ENCODE measurements at regions not wholly inside any gene's neighbourhood (a gene's known extent, or its start where the extent isn't known, plus 50 kb on each side); places are given as distances from the start of the nearest gene placed in this dataset.

- WGBS (ENCODE audit: low lambda C conversion rate, missing lambda C conversion rate) = 73% methylated on average over 7 of the region's 7 CpGs
- no peaks in the 10 kb centered on the region for H3K4me1 ChIP-seq (ENCODE audit: insufficient read depth)
- no peaks in the 10 kb centered on the region for H4K20me1 ChIP-seq (ENCODE audit: insufficient read depth, poor library complexity, severe bottlenecking)
- no peak overlapping the region for H2AFZ ChIP-seq
- TF ChIP-seq EZH2phosphoT487 (IDR thresholded peaks at IDR 0.05; ENCODE audit: low read depth, severe bottlenecking, unreplicated experiment) (no peak), CTCF (IDR thresholded peaks at IDR 0.05; ENCODE audit: poor library complexity) (no peak), EZH2 (IDR thresholded peaks at IDR 0.05; ENCODE audit: borderline replicate concordance) (no peak)
- no peaks in the 10 kb centered on the region for H3K79me2 ChIP-seq
- DNase-seq (ENCODE audit: low spot score) = no peak
- no peaks in the 10 kb centered on the region for H3K36me3 ChIP-seq (replicated peaks; ENCODE audit: insufficient read depth, low read depth)
- no peaks in the 10 kb centered on the region for H3K9me3 ChIP-seq (ENCODE audit: low read depth)
- no peak overlapping the region for H3K27ac ChIP-seq
- H3K9me2 ChIP-seq (replicated peaks; ENCODE audit: insufficient read depth) = no peaks in the 10 kb centered on the region
- H3K27me3 ChIP-seq = no peaks in the 10 kb centered on the region
- no peak overlapping the region for H3K4me2 ChIP-seq
- no peak overlapping the region for H3K4me3 ChIP-seq
Measured at GRCh38 chr5:13477118-13477737, 467.3 kb downstream of the DNAH5 start.

- no peak overlapping the region for H2AFZ ChIP-seq
- no peaks in the 10 kb centered on the region for H4K20me1 ChIP-seq (ENCODE audit: insufficient read depth, poor library complexity, severe bottlenecking)
- WGBS (ENCODE audit: low lambda C conversion rate, missing lambda C conversion rate) = 76% methylated on average over 5 of the region's 5 CpGs
- H3K79me2 ChIP-seq = no peaks in the 10 kb centered on the region
- no peaks in the 10 kb centered on the region for H3K4me1 ChIP-seq (ENCODE audit: insufficient read depth)
- no peaks in the 10 kb centered on the region for H3K27me3 ChIP-seq
- H3K27ac ChIP-seq = no peak overlapping the region
- H3K4me3 ChIP-seq = no peak overlapping the region
- H3K36me3 ChIP-seq (replicated peaks; ENCODE audit: insufficient read depth, low read depth) = no peaks in the 10 kb centered on the region
- DNase-seq (ENCODE audit: low spot score) = no peak
- no peaks in the 10 kb centered on the region for H3K9me2 ChIP-seq (replicated peaks; ENCODE audit: insufficient read depth)
- no peaks in the 10 kb centered on the region for H3K9me3 ChIP-seq (ENCODE audit: low read depth)
- TF ChIP-seq EZH2 (IDR thresholded peaks at IDR 0.05; ENCODE audit: borderline replicate concordance) = no peak
- no peak for TF ChIP-seq CTCF (IDR thresholded peaks at IDR 0.05; ENCODE audit: poor library complexity)
- TF ChIP-seq EZH2phosphoT487 (IDR thresholded peaks at IDR 0.05; ENCODE audit: low read depth, severe bottlenecking, unreplicated experiment) = no peak
- no peak overlapping the region for H3K4me2 ChIP-seq
Measured at GRCh38 chr5:13472842-13473241, 471.6 kb downstream of the DNAH5 start.

GRCh38 chr5:13470975-13471374 lies 473.5 kb downstream of the DNAH5 start:
- no peaks in the 10 kb centered on the region for H3K9me3 ChIP-seq (ENCODE audit: low read depth)
- H2AFZ ChIP-seq = no peak overlapping the region
- H3K36me3 ChIP-seq (replicated peaks; ENCODE audit: insufficient read depth, low read depth) = no peaks in the 10 kb centered on the region
- no peaks in the 10 kb centered on the region for H4K20me1 ChIP-seq (ENCODE audit: insufficient read depth, poor library complexity, severe bottlenecking)
- TF ChIP-seq CTCF (IDR thresholded peaks at IDR 0.05; ENCODE audit: poor library complexity) = no peak
- TF ChIP-seq EZH2phosphoT487 (IDR thresholded peaks at IDR 0.05; ENCODE audit: low read depth, severe bottlenecking, unreplicated experiment) = no peak
- no peak for TF ChIP-seq EZH2 (IDR thresholded peaks at IDR 0.05; ENCODE audit: borderline replicate concordance)
- WGBS (ENCODE audit: low lambda C conversion rate, missing lambda C conversion rate) = 85% methylated on average over 1 of the region's 1 CpG
- no peak for DNase-seq (ENCODE audit: low spot score)
- H3K27ac ChIP-seq = no peak overlapping the region
- H3K4me1 ChIP-seq (ENCODE audit: insufficient read depth) = no peaks in the 10 kb centered on the region
- no peak overlapping the region for H3K4me2 ChIP-seq
- H3K9me2 ChIP-seq (replicated peaks; ENCODE audit: insufficient read depth) = no peaks in the 10 kb centered on the region
- no peaks in the 10 kb centered on the region for H3K79me2 ChIP-seq
- H3K27me3 ChIP-seq = no peaks in the 10 kb centered on the region
- no peak overlapping the region for H3K4me3 ChIP-seq

GRCh38 chr5:13470263-13470662 lies 474.2 kb downstream of the DNAH5 start:
- no peak overlapping the region for H2AFZ ChIP-seq
- H3K27me3 ChIP-seq = no peaks in the 10 kb centered on the region
- no peak overlapping the region for H3K27ac ChIP-seq
- no peaks in the 10 kb centered on the region for H3K79me2 ChIP-seq
- no peaks in the 10 kb centered on the region for H3K9me3 ChIP-seq (ENCODE audit: low read depth)
- TF ChIP-seq EZH2 (IDR thresholded peaks at IDR 0.05; ENCODE audit: borderline replicate concordance) = no peak
- no peak for TF ChIP-seq EZH2phosphoT487 (IDR thresholded peaks at IDR 0.05; ENCODE audit: low read depth, severe bottlenecking, unreplicated experiment)
- TF ChIP-seq CTCF (IDR thresholded peaks at IDR 0.05; ENCODE audit: poor library complexity) = no peak
- no peak overlapping the region for H3K4me2 ChIP-seq
- no peaks in the 10 kb centered on the region for H3K9me2 ChIP-seq (replicated peaks; ENCODE audit: insufficient read depth)
- no peaks in the 10 kb centered on the region for H3K36me3 ChIP-seq (replicated peaks; ENCODE audit: insufficient read depth, low read depth)
- no peaks in the 10 kb centered on the region for H3K4me1 ChIP-seq (ENCODE audit: insufficient read depth)
- H3K4me3 ChIP-seq = no peak overlapping the region
- DNase-seq (ENCODE audit: low spot score) = no peak
- no peaks in the 10 kb centered on the region for H4K20me1 ChIP-seq (ENCODE audit: insufficient read depth, poor library complexity, severe bottlenecking)

Measured in hepatocyte (in vitro differentiated cells).